Psoas muscle (tissue), 7 donors: ENCODE measurements at regions not wholly inside any gene's neighbourhood (a gene's known extent, or its start where the extent isn't known, plus 50 kb on each side); places are given as distances from the start of the nearest gene placed in this dataset.
"Not testable (repeated sequence)": the region's sequence is repeated elsewhere in the genome, so short reads cannot be mapped to it uniquely, and the experiment has no call there.

Source experiments
- ATAC-seq, 4 donors: fragments of 200-7000 bp; cut with Tn5 transposase; one replicate each; pipeline ENCODE4 v1.9.1; 2020; ENCODE audit warnings: moderate library complexity in 3 of 4, mild to moderate bottlenecking in 2 of 4
- DNase-seq, 2 donors: peaks; one replicate each; pipeline ENCODE4 v3.0.0-alpha.2; 2020
- H3K27ac ChIP-seq: fragments of 200-600 bp; one replicate; pipeline ENCODE4 v1.8.0; 2022
- H3K27me3 ChIP-seq, 3 donors: fragments of 200-600 bp in 1 of 3; one replicate each; pipeline versions ENCODE4 v1.6.1 to v1.8.0; 2013 to 2022; ENCODE audit warnings: low read length in 2 of 3, mild to moderate bottlenecking in 2 of 3, moderate library complexity in 1 of 3; ENCODE audit not compliant: insufficient read depth in 3 of 3
- H3K36me3 ChIP-seq, 2 donors: fragments of 200-600 bp in 1 of 2; one replicate each; pipeline versions ENCODE4 v1.6.1 to v1.8.0; 2013 to 2022; ENCODE audit warnings: low read depth in 1 of 2, mild to moderate bottlenecking in 1 of 2, moderate library complexity in 1 of 2; ENCODE audit not compliant: insufficient read depth in 1 of 2
- H3K4me1 ChIP-seq: fragments of 200-600 bp; one replicate; pipeline ENCODE4 v1.8.0; 2022
- H3K4me3 ChIP-seq: fragments of 200-600 bp; one replicate; pipeline ENCODE4 v1.8.0; 2022; ENCODE audit warnings: mild to moderate bottlenecking
- H3K9me3 ChIP-seq: fragments of 200-600 bp; one replicate; pipeline ENCODE4 v1.8.0; 2022
- WGBS, 3 donors: extraction: QIAGEN DNeasy Blood & Tissue Kit; methylation state at CpG; one replicate each; pipeline versions ENCODE4 v1.1.6 to v1.1.7; 2013; 5-methylcytosine and 5-hydroxymethylcytosine counted together
- intact Hi-C, 2 donors: fragments of 100-400 bp; cut with DNase I; formaldehyde crosslinking; loops; one replicate each; pipeline versions ENCODE4 v1.11.0 to v1.14.2; 2022
- TF ChIP-seq, protein P1 (sequence below): fragments of 200-600 bp; IDR thresholded peaks from one replicate; pipeline ENCODE4 v1.8.0; 2022; ENCODE audit warnings: antibody characterized with exemption
- donor health status: healthy with polysubstance abuse.
- donor health status: DM: no; HTN: no; CAD: no; lungs with moderate emphysema.
- donor health status: Bipolar disorder and iron deficiency.
- donor health status: healthy.
- donor health status: DM: yes; HTN: yes; CAD: no.
- donor health status: DM: no; HTN: no; CAD: no.
- donor health status: DM: yes; HTN: yes; CAD: no.

DNA sequence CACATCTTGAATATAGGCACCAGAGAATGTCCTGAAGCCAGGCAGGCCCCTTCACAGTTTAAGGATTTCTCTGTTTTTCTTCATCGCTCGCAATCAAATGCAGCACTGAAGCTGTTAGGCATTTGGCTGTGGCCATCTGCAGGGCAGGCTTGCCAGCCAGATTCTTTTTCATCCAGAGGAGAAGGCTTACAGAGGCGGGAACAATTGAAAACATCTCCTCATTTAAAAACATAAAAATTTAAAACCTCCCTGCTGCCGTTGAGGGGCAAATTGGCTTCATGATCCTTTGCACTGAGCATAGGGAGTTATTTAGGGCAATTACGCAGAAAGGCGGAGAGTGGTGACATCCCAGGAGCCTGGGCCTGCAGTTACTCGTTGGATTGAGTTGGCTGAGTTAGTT is 500.0 kb downstream of the TYW1 start:
- H3K27me3 ChIP-seq = peaks cover 0 to 6% (median 2%) of the 10 kb centered on the region in 3 donors
- H3K4me1 ChIP-seq = no peaks in the 10 kb centered on the region
- DNase-seq (no peak), ATAC-seq (no peak)
- no peaks in the 10 kb centered on the region for H3K9me3 ChIP-seq
- H3K4me3 ChIP-seq = no peak overlapping the region
- no peaks in the 10 kb centered on the region for H3K36me3 ChIP-seq
- no peak overlapping the region for H3K27ac ChIP-seq
- 36 to 59% (median 40%) methylated on average over 7 of the region's 7 CpGs for WGBS, 3 donors
- intact Hi-C loops = no loop called here
- TF ChIP-seq, protein P1, sequence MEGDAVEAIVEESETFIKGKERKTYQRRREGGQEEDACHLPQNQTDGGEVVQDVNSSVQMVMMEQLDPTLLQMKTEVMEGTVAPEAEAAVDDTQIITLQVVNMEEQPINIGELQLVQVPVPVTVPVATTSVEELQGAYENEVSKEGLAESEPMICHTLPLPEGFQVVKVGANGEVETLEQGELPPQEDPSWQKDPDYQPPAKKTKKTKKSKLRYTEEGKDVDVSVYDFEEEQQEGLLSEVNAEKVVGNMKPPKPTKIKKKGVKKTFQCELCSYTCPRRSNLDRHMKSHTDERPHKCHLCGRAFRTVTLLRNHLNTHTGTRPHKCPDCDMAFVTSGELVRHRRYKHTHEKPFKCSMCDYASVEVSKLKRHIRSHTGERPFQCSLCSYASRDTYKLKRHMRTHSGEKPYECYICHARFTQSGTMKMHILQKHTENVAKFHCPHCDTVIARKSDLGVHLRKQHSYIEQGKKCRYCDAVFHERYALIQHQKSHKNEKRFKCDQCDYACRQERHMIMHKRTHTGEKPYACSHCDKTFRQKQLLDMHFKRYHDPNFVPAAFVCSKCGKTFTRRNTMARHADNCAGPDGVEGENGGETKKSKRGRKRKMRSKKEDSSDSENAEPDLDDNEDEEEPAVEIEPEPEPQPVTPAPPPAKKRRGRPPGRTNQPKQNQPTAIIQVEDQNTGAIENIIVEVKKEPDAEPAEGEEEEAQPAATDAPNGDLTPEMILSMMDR = no peak

DNA sequence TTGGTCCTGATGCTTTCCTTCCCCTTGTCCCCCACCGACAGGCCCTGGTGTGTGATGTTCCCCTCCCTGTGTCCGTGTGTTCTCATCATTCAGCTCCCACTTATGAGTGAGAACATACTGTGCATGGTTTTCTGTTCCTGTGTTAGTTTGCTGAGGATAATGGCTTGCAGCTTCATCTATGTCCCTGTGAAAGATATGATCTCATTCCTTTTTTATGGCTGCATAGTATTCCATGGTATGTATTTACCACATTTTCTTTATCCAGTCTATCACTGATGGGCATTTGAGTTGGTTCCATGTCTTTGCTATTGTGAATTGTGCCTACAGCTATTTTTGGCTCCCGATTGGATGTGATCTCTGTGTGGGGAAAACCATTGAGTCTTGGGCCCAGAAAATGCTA is 501.3 kb downstream of the TYW1 start:
- H3K4me3 ChIP-seq, DNase-seq, intact Hi-C loops, H3K4me1 ChIP-seq, H3K27me3 ChIP-seq, H3K36me3 ChIP-seq, H3K9me3 ChIP-seq, ATAC-seq, H3K27ac ChIP-seq: not testable (repeated sequence)
- WGBS, 3 donors = 76 to 95% (median 76%) methylated on average over 3 of the region's 3 CpGs

DNA sequence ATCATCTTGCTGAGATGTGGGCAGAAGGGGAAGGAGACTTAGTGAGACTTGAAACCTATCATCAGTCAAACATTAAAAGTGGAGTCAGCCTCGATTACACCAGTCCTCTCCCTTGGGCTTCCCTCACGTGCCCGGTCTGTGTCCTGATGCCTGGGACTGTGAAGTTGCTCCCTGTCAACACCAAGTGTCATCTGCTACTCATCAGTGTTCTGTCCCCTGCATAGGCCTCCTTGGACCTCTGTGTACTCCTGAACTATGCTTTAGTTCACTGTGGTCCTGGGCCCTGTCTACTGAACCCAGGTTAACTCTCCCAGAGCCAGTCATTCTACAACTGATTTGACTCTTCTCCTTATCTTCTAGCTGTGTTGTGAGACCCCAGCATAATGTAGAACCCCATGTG is 506.3 kb downstream of the TYW1 start:
- Histone ChIP-seq H3K36me3 (no peaks in the 10 kb centered on the region), H3K4me3 (no peak overlapping the region), H3K27ac (no peak overlapping the region), H3K4me1 (no peaks in the 10 kb centered on the region), H3K9me3 (peaks cover 6% of the 10 kb centered on the region), H3K27me3 (no peaks in the 10 kb centered on the region)
- no peak for DNase-seq
- ATAC-seq = no peak
- 56 to 66% (median 58%) methylated on average over 3 of the region's 3 CpGs for WGBS, 3 donors
- TF ChIP-seq, protein P1 = no peak
- intact Hi-C loops = no loop called here

DNA sequence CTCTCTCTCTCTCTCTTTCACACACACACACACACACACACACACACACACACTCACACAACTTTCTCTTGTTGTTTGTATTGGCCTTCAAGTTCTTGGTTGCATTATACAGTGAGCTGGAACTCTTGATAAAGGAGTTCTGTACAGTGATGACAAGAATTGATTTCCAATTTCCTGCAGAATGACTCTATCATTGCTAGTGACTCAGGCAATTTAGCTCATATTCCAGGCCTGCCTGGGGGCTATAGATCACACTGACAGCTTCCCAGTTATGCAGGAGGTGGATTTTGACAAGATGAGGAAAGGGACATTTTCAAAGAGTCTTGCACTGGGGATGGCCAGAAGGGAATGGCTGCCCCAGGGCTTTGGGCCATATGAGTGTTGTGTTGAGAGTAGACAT is 508.8 kb downstream of the TYW1 start:
- H3K36me3 ChIP-seq = no peaks in the 10 kb centered on the region
- ATAC-seq (no peak), DNase-seq (no peak)
- no peaks in the 10 kb centered on the region for H3K4me1 ChIP-seq
- H3K9me3 ChIP-seq = peaks cover 6% of the 10 kb centered on the region
- no peak overlapping the region for H3K27ac ChIP-seq
- TF ChIP-seq, protein P1 = no peak
- no peaks in the 10 kb centered on the region for H3K27me3 ChIP-seq
- intact Hi-C loops = no loop called here
- no peak overlapping the region for H3K4me3 ChIP-seq

DNA sequence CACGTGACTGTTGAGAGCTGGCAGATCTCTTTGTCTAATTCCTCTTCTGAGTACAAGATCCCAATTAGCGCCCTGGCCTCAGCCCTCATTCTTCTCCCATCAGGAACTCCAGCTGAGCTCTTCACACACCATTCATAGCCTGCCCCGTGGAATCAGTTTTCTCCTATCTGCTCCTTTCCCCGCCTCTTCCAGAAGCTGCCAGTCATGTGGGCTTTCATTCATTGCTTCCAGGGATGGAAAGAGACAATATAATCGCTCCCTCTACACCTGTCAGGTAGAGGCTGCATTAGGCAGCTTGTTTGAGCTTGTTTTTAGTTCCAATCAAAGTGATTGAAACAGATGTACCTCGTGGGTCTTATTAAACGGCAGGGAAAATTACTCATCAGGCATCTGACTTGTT is 515.8 kb downstream of the TYW1 start:
- 60 to 68% (median 65%) methylated on average over 7 of the region's 7 CpGs for WGBS, 3 donors
- H3K4me3 ChIP-seq = no peak overlapping the region
- H3K27me3 ChIP-seq = no peaks in the 10 kb centered on the region
- no peak overlapping the region for H3K27ac ChIP-seq
- no peaks in the 10 kb centered on the region for H3K9me3 ChIP-seq
- no peaks in the 10 kb centered on the region for H3K4me1 ChIP-seq
- no peaks in the 10 kb centered on the region for H3K36me3 ChIP-seq
- ATAC-seq (no peak), DNase-seq (no peak)
- intact Hi-C loops = no loop called here
- TF ChIP-seq, protein P1 = no peak
